Calu3 (cell line): ENCODE measurements at regions not wholly inside any gene's neighbourhood (a gene's known extent, or its start where the extent isn't known, plus 50 kb on each side); places are given as distances from the start of the nearest gene placed in this dataset.

Experiments
- BruUV-seq: library from RNA; stranded (reverse); fragments of 400-500 nt; replicated peaks from 2 replicates; lab custom pipeline; 2021; lab: Mats Ljungman, UMichigan
- CTCF ChIA-PET: fragments of 300-600 bp; sonication (Branson Sonifier 250); formaldehyde crosslinking; loops from one replicate; lab custom pipeline; 2022; ENCODE audit warnings: antibody characterized with exemption; lab: Charles Lee
- DNase-seq: peaks from one replicate; pipeline ENCODE4 v3.0.0; 2022
- H3K27ac Mint-ChIP-seq: one replicate; pipeline ENCODE4 v1.8.0; 2022; ENCODE audit warnings: mixed read lengths; ENCODE audit not compliant: unreplicated experiment
- H3K27me3 Mint-ChIP-seq: one replicate; pipeline ENCODE4 v1.8.0; 2022; ENCODE audit warnings: mixed read lengths; ENCODE audit not compliant: unreplicated experiment
- H3K36me3 Mint-ChIP-seq: one replicate; pipeline ENCODE4 v1.8.0; 2022; ENCODE audit warnings: mild to moderate bottlenecking, moderate library complexity, mixed read lengths; ENCODE audit not compliant: insufficient read depth, unreplicated experiment
- H3K4me1 Mint-ChIP-seq: one replicate; pipeline ENCODE4 v1.8.0; 2022; ENCODE audit warnings: mild to moderate bottlenecking, low read depth, mixed read lengths; ENCODE audit not compliant: unreplicated experiment
- H3K4me3 Mint-ChIP-seq: one replicate; pipeline ENCODE4 v1.8.0; 2022; ENCODE audit warnings: mild to moderate bottlenecking, low read depth, moderate library complexity, mixed read lengths; ENCODE audit not compliant: unreplicated experiment
- H3K9me3 Mint-ChIP-seq: one replicate; pipeline ENCODE4 v1.8.0; 2022; ENCODE audit warnings: low read depth, mixed read lengths; ENCODE audit not compliant: unreplicated experiment
- intact Hi-C: fragments of 100-400 bp; cut with micrococcal nuclease; formaldehyde crosslinking; loops from one replicate; pipeline ENCODE4 v1.10.0; 2022; ENCODE audit not compliant: unreplicated experiment
- TF ChIP-seq, protein P1 (sequence below): fragments of 200-600 bp; IDR thresholded peaks from one replicate; pipeline ENCODE4 v1.8.0; 2022; ENCODE audit warnings: antibody characterized with exemption; ENCODE audit not compliant: unreplicated experiment

- CTCF ChIA-PET, result interaction anchor here (0.5 to 4.9 kb wide), 6 partner anchors 8 to 204 kb away, joined by 3 to 45 read pairs (median 8); partner anchors contain the start of gene ALDH1A2
- TF ChIP-seq, protein P1, sequence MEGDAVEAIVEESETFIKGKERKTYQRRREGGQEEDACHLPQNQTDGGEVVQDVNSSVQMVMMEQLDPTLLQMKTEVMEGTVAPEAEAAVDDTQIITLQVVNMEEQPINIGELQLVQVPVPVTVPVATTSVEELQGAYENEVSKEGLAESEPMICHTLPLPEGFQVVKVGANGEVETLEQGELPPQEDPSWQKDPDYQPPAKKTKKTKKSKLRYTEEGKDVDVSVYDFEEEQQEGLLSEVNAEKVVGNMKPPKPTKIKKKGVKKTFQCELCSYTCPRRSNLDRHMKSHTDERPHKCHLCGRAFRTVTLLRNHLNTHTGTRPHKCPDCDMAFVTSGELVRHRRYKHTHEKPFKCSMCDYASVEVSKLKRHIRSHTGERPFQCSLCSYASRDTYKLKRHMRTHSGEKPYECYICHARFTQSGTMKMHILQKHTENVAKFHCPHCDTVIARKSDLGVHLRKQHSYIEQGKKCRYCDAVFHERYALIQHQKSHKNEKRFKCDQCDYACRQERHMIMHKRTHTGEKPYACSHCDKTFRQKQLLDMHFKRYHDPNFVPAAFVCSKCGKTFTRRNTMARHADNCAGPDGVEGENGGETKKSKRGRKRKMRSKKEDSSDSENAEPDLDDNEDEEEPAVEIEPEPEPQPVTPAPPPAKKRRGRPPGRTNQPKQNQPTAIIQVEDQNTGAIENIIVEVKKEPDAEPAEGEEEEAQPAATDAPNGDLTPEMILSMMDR, result peak; percentile 93
- H3K4me3 Mint-ChIP-seq, result no peak overlapping the region
- no peaks in the 10 kb centered on the region for H3K36me3 Mint-ChIP-seq
- no peak overlapping the region for H3K27ac Mint-ChIP-seq
- peaks cover 8% of the 10 kb centered on the region for H3K4me1 Mint-ChIP-seq
- no peaks in the 10 kb centered on the region for H3K27me3 Mint-ChIP-seq
- no peaks in the 10 kb centered on the region for H3K9me3 Mint-ChIP-seq
- peak; percentile 86 for DNase-seq
- intact Hi-C loops, result loop anchor here (1.0 to 10.0 kb wide), 4 partner anchors 89 to 316 kb away; no protein-coding TSS in a partner anchor
- no TSS peak for BruUV-seq
Measured at GRCh38 chr15:57866149-57866736, 159.7 kb downstream of the POLR2M start.

GRCh38 chr15:57867970-57868798 is 161.7 kb downstream of the POLR2M start:
- CTCF ChIA-PET, result interaction anchor here (1.9 to 4.9 kb wide), 3 partner anchors 11 to 202 kb away, joined by 4 to 45 read pairs (median 17); partner anchors contain the start of gene ALDH1A2
- H3K4me3 Mint-ChIP-seq, result no peak overlapping the region
- H3K36me3 Mint-ChIP-seq, result no peaks in the 10 kb centered on the region
- no peaks in the 10 kb centered on the region for H3K9me3 Mint-ChIP-seq
- TF ChIP-seq, protein P1, result no peak
- no peak for DNase-seq
- no TSS peak for BruUV-seq
- no peak overlapping the region for H3K27ac Mint-ChIP-seq
- intact Hi-C loops, result loop anchor here (10.0 kb wide), 1 partner anchor 87 kb away; no protein-coding TSS in a partner anchor
- peaks cover 8% of the 10 kb centered on the region for H3K4me1 Mint-ChIP-seq
- no peaks in the 10 kb centered on the region for H3K27me3 Mint-ChIP-seq

DNA sequence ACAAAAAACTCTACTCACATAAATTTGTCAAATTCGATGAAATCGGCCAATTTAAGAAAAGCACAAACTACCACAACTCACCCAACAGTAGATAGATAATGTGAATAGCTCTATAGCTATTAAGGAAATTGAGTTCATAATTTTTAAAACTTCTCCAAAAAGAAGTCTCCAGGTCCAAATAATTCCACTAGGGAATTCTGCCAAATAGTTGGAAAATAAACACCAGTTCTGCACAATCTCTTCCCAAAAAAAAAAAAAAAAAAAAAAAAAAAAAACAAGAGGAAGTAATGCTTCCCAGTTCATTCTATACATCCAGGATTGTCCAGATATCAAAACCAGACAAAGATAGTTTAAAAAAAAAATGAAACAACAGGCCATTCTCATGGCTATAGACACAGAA is 164.2 kb downstream of the POLR2M start:
- no peak for DNase-seq
- Mint-ChIP-seq H3K27ac (no peak overlapping the region), H3K4me3 (no peak overlapping the region), H3K27me3 (no peaks in the 10 kb centered on the region), H3K36me3 (no peaks in the 10 kb centered on the region), H3K9me3 (peaks cover 2% of the 10 kb centered on the region), H3K4me1 (peaks cover 7% of the 10 kb centered on the region)
- TF ChIP-seq, protein P1, result no peak
- CTCF ChIA-PET, result interaction anchor here (0.6 to 1.2 kb wide), 2 partner anchors 188 to 195 kb away, joined by 4 read pairs; partner anchors contain the start of gene ALDH1A2
- intact Hi-C loops, result no loop called here
- no TSS peak for BruUV-seq

GRCh38 chr15:57872281-57873030 is 165.9 kb downstream of the POLR2M start:
- CTCF ChIA-PET, result no interaction called here
- no peak for DNase-seq
- TF ChIP-seq, protein P1, result no peak
- BruUV-seq, result no TSS peak
- H3K27me3 Mint-ChIP-seq, result no peaks in the 10 kb centered on the region
- intact Hi-C loops, result no loop called here
- peaks cover 4% of the 10 kb centered on the region for H3K4me1 Mint-ChIP-seq
- no peak overlapping the region for H3K4me3 Mint-ChIP-seq
- no peaks in the 10 kb centered on the region for H3K36me3 Mint-ChIP-seq
- peaks cover 2% of the 10 kb centered on the region for H3K9me3 Mint-ChIP-seq
- no peak overlapping the region for H3K27ac Mint-ChIP-seq
